IPS-15b (cell line): ENCODE measurements at regions not wholly inside any gene's neighbourhood (a gene's known extent, or its start where the extent isn't known, plus 50 kb on each side); places are given as distances from the start of the nearest gene placed in this dataset.
"Not testable (repeated sequence)": the region's sequence is repeated elsewhere in the genome, so short reads cannot be mapped to it uniquely, and the experiment has no call there.

Experiments
- H3K27me3 ChIP-seq: one replicate; pipeline ENCODE4 v1.6.1; 2013; ENCODE audit warnings: low read length; ENCODE audit not compliant: control insufficient read depth, insufficient read depth
- H3K36me3 ChIP-seq: one replicate; pipeline ENCODE4 v1.6.1; 2013; ENCODE audit warnings: low read length; ENCODE audit not compliant: control insufficient read depth, insufficient read depth
- H3K4me1 ChIP-seq: one replicate; pipeline ENCODE4 v1.6.1; 2013; ENCODE audit warnings: mild to moderate bottlenecking, low read length; ENCODE audit not compliant: control insufficient read depth, insufficient read depth
- H3K4me3 ChIP-seq: one replicate; pipeline ENCODE4 v1.5.1; 2013; ENCODE audit warnings: low read depth, low read length
- H3K9ac ChIP-seq: one replicate; pipeline ENCODE4 v1.6.1; 2013; ENCODE audit warnings: low read depth, mild to moderate bottlenecking, low read length
- H3K9me3 ChIP-seq: one replicate; pipeline ENCODE4 v1.6.1; 2013; ENCODE audit warnings: mild to moderate bottlenecking, low read length; ENCODE audit not compliant: control insufficient read depth, insufficient read depth

- no peaks in the 10 kb centered on the region for H3K36me3 ChIP-seq
- no peak overlapping the region for H3K4me3 ChIP-seq
Measured at GRCh38 chr10:64118736-64119135, 597.5 kb downstream of the REEP3 start.

GRCh38 chr10:64120301-64120980 lies 599.2 kb downstream of the REEP3 start:
- H3K9me3 ChIP-seq, H3K4me3 ChIP-seq, H3K4me1 ChIP-seq, H3K36me3 ChIP-seq, H3K27me3 ChIP-seq, H3K9ac ChIP-seq: not testable (repeated sequence)

More at GRCh38 chr10:64118736-64119135, 597.5 kb downstream of the REEP3 start:
- H3K4me1 ChIP-seq, result no peaks in the 10 kb centered on the region
- H3K9me3 ChIP-seq, result no peaks in the 10 kb centered on the region
- H3K27me3 ChIP-seq, result no peaks in the 10 kb centered on the region
- H3K9ac ChIP-seq, result no peak overlapping the region

- Histone ChIP-seq H3K9me3 (no peaks in the 10 kb centered on the region), H3K27me3 (no peaks in the 10 kb centered on the region), H3K4me3 (no peak overlapping the region), H3K36me3 (no peaks in the 10 kb centered on the region), H3K9ac (no peak overlapping the region), H3K4me1 (peaks cover 3% of the 10 kb centered on the region)
Measured at GRCh38 chr10:64130152-64130551, 609.0 kb downstream of the REEP3 start.

GRCh38 chr10:64134676-64135075 lies 613.5 kb downstream of the REEP3 start:
- Histone ChIP-seq H3K36me3 (no peaks in the 10 kb centered on the region), H3K27me3 (no peaks in the 10 kb centered on the region), H3K9me3 (no peaks in the 10 kb centered on the region), H3K4me1 (peaks cover 3% of the 10 kb centered on the region), H3K9ac (no peak overlapping the region), H3K4me3 (no peak overlapping the region)

GRCh38 chr10:64142395-64142794 lies 621.2 kb downstream of the REEP3 start:
- H3K36me3 ChIP-seq, result no peaks in the 10 kb centered on the region
- no peak overlapping the region for H3K4me3 ChIP-seq
- H3K9me3 ChIP-seq, result no peaks in the 10 kb centered on the region

GRCh38 chr10:64148607-64149006 lies 627.4 kb downstream of the REEP3 start:
- peaks cover 8% of the 10 kb centered on the region for H3K4me1 ChIP-seq
- no peak overlapping the region for H3K4me3 ChIP-seq
- no peaks in the 10 kb centered on the region for H3K9me3 ChIP-seq
- no peak overlapping the region for H3K9ac ChIP-seq
- H3K27me3 ChIP-seq, result no peaks in the 10 kb centered on the region
- H3K36me3 ChIP-seq, result no peaks in the 10 kb centered on the region

More at GRCh38 chr10:64142395-64142794, 621.2 kb downstream of the REEP3 start:
- Histone ChIP-seq H3K9ac (no peak overlapping the region), H3K4me1 (no peaks in the 10 kb centered on the region), H3K27me3 (no peaks in the 10 kb centered on the region)

- Histone ChIP-seq H3K9ac (no peak overlapping the region), H3K9me3 (no peaks in the 10 kb centered on the region), H3K4me3 (no peak overlapping the region)
Measured at GRCh38 chr10:64156166-64156565, 635.0 kb downstream of the REEP3 start.

GRCh38 chr10:64158551-64158950 lies 637.4 kb downstream of the REEP3 start:
- Histone ChIP-seq H3K4me3 (no peak overlapping the region), H3K4me1 (no peaks in the 10 kb centered on the region), H3K9ac (no peak overlapping the region), H3K36me3 (no peaks in the 10 kb centered on the region), H3K27me3 (no peaks in the 10 kb centered on the region), H3K9me3 (no peaks in the 10 kb centered on the region)

More at GRCh38 chr10:64156166-64156565, 635.0 kb downstream of the REEP3 start:
- Histone ChIP-seq H3K27me3 (no peaks in the 10 kb centered on the region), H3K4me1 (no peaks in the 10 kb centered on the region), H3K36me3 (no peaks in the 10 kb centered on the region)

- no peaks in the 10 kb centered on the region for H3K27me3 ChIP-seq
- H3K4me1 ChIP-seq, result no peaks in the 10 kb centered on the region
- no peaks in the 10 kb centered on the region for H3K36me3 ChIP-seq
- H3K9me3 ChIP-seq, result no peaks in the 10 kb centered on the region
- H3K9ac ChIP-seq, result no peak overlapping the region
- no peak overlapping the region for H3K4me3 ChIP-seq
Measured at GRCh38 chr10:64159910-64160872, 639.0 kb downstream of the REEP3 start.

- Histone ChIP-seq H3K27me3 (no peaks in the 10 kb centered on the region), H3K4me3 (no peak overlapping the region), H3K4me1 (no peaks in the 10 kb centered on the region), H3K9me3 (no peaks in the 10 kb centered on the region), H3K36me3 (no peaks in the 10 kb centered on the region), H3K9ac (no peak overlapping the region)
Measured at GRCh38 chr10:64170791-64171190, 649.6 kb downstream of the REEP3 start.

GRCh38 chr10:64173826-64174225 lies 652.6 kb downstream of the REEP3 start:
- H3K9ac ChIP-seq, result no peak overlapping the region
- H3K36me3 ChIP-seq, result no peaks in the 10 kb centered on the region
- no peaks in the 10 kb centered on the region for H3K4me1 ChIP-seq
- H3K4me3 ChIP-seq, result no peak overlapping the region
- H3K9me3 ChIP-seq, result no peaks in the 10 kb centered on the region
- H3K27me3 ChIP-seq, result no peaks in the 10 kb centered on the region
